GM21825 (cell line): ENCODE measurements at regions not wholly inside any gene's neighbourhood (a gene's known extent, or its start where the extent isn't known, plus 50 kb on each side); places are given as distances from the start of the nearest gene placed in this dataset.

Experiments used
- ATAC-seq: cut with Tn5 transposase; IDR thresholded peaks from one replicate; pipeline ENCODE4 v1.9.1; 2021; ENCODE audit warnings: mild to moderate bottlenecking, moderate library complexity; ENCODE audit not compliant: unreplicated experiment

DNA sequence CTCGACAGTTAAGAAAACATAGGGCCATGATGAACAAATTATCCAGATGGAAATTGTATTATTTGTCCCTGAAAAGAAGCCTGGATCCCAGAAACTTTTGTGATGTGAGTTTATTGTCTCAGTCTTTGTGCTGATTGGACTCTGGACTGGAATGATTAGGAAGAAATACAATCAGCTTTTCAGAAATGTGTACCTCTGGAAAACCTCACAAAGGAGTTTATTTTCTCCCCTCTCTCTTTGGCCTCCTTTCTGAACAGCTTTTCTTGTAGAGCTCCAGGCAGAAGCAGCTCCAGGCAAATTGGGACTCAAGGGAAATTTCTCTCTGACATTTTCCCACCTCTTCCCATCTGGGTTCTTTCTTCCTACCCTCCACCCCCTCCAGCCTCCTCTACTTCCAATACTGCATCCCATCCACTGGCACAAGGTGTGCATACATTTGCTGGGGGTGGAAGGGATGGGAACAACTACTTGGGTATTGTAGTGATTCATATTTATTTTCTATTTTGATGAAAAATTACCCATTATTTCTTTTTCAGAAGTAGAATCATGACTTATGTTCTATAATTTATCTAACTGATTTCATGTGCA lies 119.7 kb downstream of the CD47 start:
- no peak for ATAC-seq

GRCh38 chr3:107969994-107970819 lies 120.6 kb downstream of the CD47 start:
- no peak for ATAC-seq

DNA sequence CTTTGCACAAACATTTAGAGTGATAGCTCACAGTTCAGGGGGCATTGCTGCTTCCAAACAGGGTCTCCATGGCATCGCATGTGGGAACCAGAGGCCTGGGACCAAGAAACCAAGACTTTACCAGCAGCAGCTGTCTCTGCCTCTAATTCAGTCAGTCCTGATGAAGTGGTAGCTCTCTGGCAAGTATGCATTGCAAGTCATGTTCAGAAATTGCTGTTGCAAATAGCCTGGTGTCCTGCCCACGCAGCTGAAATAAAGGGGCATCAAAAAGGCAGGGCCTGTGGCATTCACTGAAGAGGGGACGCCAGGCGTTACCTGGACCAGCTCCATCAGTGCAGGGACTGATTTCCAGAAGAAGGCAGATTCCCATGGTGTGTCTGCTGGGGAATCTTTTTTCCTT lies 121.3 kb downstream of the CD47 start:
- ATAC-seq = no peak

- no peak for ATAC-seq
Observed at GRCh38 chr3:107966276-107966675, 124.6 kb downstream of the CD47 start.

GRCh38 chr3:107965136-107965655 lies 125.6 kb downstream of the CD47 start:
- ATAC-seq = no peak

DNA sequence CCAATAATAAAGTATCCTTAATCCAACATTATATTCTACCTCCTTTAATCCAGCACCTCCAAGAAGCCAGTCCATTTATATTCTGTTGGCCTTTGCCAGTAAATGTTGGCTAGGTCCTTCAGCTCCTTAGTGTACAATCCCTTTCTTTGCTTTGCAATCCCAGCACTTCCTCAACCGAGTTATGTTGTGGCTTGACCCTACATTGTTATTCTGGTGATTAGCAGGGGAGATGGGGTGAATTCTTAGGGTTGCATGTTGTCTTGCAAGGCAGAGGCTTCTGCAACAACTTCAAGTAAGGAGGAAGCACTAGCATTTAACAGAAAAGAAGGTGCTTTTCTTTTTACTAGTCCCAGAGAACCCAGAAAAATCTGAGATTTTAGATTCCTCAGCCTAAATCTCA lies 127.2 kb downstream of the CD47 start:
- ATAC-seq = no peak

DNA sequence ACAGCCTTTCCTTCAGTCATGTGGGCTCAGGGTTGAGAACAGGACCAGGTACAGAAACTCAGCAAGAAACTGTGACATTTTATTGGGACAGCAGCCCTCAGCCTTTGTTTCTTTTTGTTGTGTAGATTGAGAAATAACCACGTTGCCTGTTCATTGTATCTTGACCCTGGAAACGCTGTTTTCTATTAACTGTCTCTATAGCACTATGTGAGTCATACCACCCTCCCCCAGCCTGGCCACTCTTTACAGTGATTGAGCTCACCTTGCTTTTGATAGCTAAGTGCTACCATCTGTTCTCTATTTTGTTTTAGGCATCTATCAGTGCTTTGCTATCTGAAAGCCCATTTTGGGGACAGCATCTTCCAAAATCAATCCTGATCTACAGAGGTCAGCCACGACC lies 127.9 kb downstream of the CD47 start:
- no peak for ATAC-seq

GRCh38 chr3:107962037-107962436 lies 128.8 kb downstream of the CD47 start:
- ATAC-seq = no peak

GRCh38 chr3:107959550-107960154 lies 131.2 kb downstream of the CD47 start:
- no peak for ATAC-seq

DNA sequence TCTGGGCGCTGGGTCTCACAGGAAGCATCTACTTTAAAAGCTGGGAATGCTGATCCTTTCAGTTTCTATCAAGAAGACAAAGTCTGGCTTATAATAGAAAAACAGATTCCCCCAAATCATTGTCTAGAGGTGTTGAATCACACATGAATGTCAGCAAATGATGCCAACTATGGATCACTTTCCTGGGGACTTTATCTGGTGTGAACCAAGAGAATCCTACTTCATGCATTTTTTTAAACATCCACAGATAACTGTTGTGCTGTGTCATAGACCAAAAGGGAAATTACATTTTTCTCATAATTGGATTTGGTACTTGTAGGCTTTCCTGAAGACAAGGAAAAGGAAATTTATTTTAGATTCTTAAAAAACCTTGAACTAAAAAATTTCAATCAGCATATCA lies 132.7 kb downstream of the CD47 start:
- ATAC-seq = no peak

- no peak for ATAC-seq
Observed at GRCh38 chr3:107956991-107957900, 133.6 kb downstream of the CD47 start.

- ATAC-seq = no peak
Observed at GRCh38 chr3:107954845-107955244, 136.0 kb downstream of the CD47 start.

- ATAC-seq = no peak
Observed at GRCh38 chr3:107953722-107954121, 137.1 kb downstream of the CD47 start.

DNA sequence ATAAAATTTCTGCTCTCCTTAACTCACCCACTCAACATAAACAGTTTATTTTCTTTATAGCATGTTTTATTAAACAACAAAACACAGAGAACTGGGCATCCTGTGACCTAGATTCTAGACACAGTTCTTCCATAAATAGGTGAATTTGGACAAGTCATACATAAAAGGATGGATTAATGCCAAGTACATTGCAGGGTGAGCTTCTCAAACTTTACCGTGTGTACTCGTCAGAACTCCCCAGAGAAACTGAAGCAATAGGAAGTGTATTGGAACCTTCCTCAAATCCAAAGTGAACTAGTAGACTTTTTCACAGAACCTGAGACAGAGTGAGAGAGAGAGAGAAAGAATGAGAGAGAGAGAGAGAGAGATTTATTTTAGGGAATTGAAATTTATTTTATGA lies 139.7 kb downstream of the CD47 start:
- no peak for ATAC-seq

DNA sequence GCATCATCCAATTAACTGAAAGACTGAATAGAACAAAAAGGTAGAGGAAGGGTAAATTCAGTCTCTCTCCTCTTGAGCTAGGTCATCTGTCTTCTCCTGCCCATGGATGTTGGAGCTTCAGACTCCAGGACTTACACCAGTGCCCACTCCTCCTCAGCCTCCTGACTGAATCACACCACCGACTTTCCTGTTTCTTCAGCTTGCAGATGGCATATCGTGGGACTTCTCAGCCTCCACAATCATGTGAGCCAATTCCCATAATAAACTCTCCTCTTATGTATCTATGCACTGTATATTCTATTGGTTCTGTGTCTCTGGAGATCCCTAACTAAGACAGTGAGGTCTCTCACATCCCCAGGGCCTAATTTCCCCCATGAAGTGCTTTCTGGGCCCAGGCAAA lies 140.4 kb downstream of the CD47 start:
- ATAC-seq = no peak

DNA sequence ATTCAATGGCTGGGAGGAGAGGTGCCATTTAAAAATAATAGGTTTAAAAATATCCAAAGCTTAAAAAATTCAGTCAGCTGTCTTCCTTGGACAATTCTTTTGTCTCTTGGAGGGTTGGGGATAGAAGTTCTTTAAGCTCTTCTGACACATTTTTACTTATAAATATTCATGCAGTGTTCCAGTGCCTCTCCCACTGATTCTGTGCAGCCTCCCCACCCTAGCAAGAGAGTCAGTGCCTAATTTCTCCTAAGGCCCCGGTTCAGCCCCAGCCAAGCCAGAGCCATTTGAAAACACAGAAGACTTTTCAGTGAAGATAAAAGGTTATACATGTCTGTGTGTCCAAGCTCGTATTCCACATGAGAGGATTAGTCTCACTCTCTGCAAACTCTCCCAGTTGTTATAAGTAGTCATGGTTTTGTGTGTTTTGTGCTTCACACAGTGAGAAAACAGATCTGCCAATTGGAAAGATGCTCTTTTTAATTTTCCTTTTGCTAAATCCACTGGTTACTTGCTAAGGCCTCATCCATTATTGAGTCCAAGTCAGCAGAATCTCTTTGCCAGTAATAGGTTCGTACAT lies 141.3 kb downstream of the CD47 start:
- ATAC-seq = no peak

GRCh38 chr3:107947203-107947602 lies 143.6 kb downstream of the CD47 start:
- no peak for ATAC-seq

DNA sequence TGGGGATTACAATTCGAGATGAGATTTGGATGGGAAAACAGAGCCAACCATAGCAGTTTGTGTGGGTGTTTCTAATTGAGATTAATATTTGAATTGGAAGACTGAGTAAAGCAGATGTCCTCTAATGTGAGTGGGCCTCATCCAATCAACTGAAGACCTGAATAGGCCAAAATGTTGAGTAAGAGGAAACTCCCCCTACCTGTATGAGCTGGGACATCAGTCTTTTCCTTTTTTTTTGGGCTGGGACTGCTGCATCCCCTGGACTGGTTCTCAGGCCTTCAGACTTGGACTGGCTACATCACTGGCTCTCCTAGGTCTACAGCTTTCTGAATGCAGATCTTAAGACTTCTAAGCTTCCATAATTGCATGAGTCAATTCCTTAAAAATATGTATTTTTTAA lies 144.1 kb downstream of the CD47 start:
- no peak for ATAC-seq

DNA sequence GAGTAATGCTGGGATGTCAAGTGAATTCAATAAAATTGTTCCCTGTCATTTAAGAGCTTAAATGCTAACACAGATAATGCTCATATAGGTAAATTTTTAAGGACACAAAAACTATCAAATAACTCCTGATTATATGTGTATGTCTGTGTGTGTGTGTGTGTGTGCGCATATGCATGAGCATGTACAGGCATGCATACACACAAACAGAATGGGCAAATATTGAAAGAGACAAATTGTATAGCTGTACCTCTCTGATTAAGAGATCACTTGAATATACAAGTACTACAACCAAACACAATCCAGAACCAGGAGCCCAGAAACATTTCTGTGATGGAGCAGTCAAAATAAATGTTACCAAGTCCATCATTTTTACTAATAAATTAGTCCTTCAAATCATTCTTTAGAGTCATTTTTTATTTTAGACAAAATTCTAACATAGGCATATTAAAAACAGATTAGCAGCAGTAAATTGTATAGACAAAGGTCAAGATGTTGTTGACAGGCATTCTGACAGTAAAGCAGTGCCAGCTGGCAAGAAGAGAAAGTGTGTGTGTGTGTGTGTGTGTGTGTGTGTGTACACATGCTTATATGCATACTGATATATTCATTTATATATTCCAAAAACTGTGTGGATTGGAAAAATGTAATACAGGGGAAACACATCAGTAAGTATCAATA lies 145.3 kb downstream of the CD47 start:
- ATAC-seq = no peak
